SU-DHL-6 (cell line): ENCODE measurements at regions not wholly inside any gene's neighbourhood (a gene's known extent, or its start where the extent isn't known, plus 50 kb on each side); places are given as distances from the start of the nearest gene placed in this dataset.

ENCODE experiments used
- H2AFZ ChIP-seq: fragments of 200-600 bp; sonication (generic); 2 replicates; pipeline ENCODE4 v1.6.1; 2014; ENCODE audit warnings: low read depth, mild to moderate bottlenecking, moderate library complexity, mixed read lengths, antibody characterized with exemption, low read length; ENCODE audit not compliant: severe bottlenecking
- H3F3A ChIP-seq: fragments of 200-600 bp; shearing (Covaris generic); 2 replicates; pipeline ENCODE4 v1.6.0; 2016; ENCODE audit warnings: antibody characterized with exemption, mild to moderate bottlenecking; ENCODE audit not compliant: insufficient read depth
- H3K27ac ChIP-seq: fragments of 200-600 bp; sonication (generic); 2 replicates; pipeline ENCODE4 v1.5.1; 2016; ENCODE audit warnings: low read depth, mild to moderate bottlenecking, low read length, moderate library complexity, mixed read lengths
- H3K27me3 ChIP-seq: fragments of 200-600 bp; sonication (generic), shearing (Covaris generic); 2 replicates; pipeline ENCODE4 v1.6.0; 2014; ENCODE audit warnings: mild to moderate bottlenecking, low read length
- H3K36me3 ChIP-seq: fragments of 200-600 bp; sonication (generic); 2 replicates; pipeline ENCODE4 v1.6.1; 2014; ENCODE audit warnings: mild to moderate bottlenecking, low read length, mixed read lengths
- H3K4me2 ChIP-seq: fragments of 300-600, 200-600 bp; shearing (Covaris generic), sonication (generic); 2 replicates; pipeline ENCODE4 v1.6.0; 2014; ENCODE audit warnings: low read length, low read depth, mild to moderate bottlenecking; ENCODE audit not compliant: poor library complexity, severe bottlenecking
- H3K4me3 ChIP-seq: fragments of 200-600 bp; sonication (generic); 2 replicates; pipeline ENCODE4 v1.5.1; 2014; ENCODE audit warnings: antibody characterized with exemption, low read length, mild to moderate bottlenecking, mixed read lengths; ENCODE audit not compliant: insufficient read depth, poor library complexity, severe bottlenecking
- H3K79me2 ChIP-seq: fragments of 200-600 bp; sonication (generic); 2 replicates; pipeline ENCODE4 v1.6.1; 2014; ENCODE audit warnings: mild to moderate bottlenecking, low read length, moderate library complexity; ENCODE audit not compliant: insufficient read depth
- H3K9ac ChIP-seq: fragments of 200-600 bp; sonication (generic); 2 replicates; pipeline ENCODE4 v1.7.0; 2014; ENCODE audit warnings: mild to moderate bottlenecking, low read length
- H3K9me2 ChIP-seq: fragments of 200-600 bp; sonication (generic); replicated peaks from 2 replicates; pipeline ENCODE4 v1.6.1; 2014; ENCODE audit warnings: low read length; ENCODE audit not compliant: insufficient read depth
- H3K9me3 ChIP-seq: fragments of 200-600 bp; sonication (generic); 2 replicates; pipeline ENCODE4 v1.6.1; 2014; ENCODE audit warnings: low read length, mixed read lengths; ENCODE audit not compliant: insufficient read depth
- H4K20me1 ChIP-seq: fragments of 200-600 bp; sonication (generic); 2 replicates; pipeline ENCODE4 v1.6.1; 2014; ENCODE audit warnings: low read depth, mild to moderate bottlenecking, antibody characterized with exemption, low read length, moderate library complexity, mixed read lengths
- CTCF ChIP-seq: fragments of 200-600 bp; sonication (generic); IDR thresholded peaks from one replicate; pipeline ENCODE4 v1.5.1; 2017; ENCODE audit warnings: antibody characterized with exemption, mild to moderate bottlenecking, low read length, moderate library complexity; ENCODE audit not compliant: insufficient read depth, poor library complexity, severe bottlenecking
- EZH2phosphoT487 ChIP-seq: fragments of 200-600 bp; sonication (generic), shearing (Covaris generic); conservative IDR thresholded peaks from 2 replicates; pipeline ENCODE4 v1.6.1; 2018; ENCODE audit warnings: mild to moderate bottlenecking, antibody characterized with exemption, low read length, moderate library complexity, mixed read lengths

GRCh38 chr1:222464841-222465210 is 83.1 kb downstream of the HHIPL2 start:
- no peak overlapping the region for H3K4me3 ChIP-seq
- no peak overlapping the region for H3K9ac ChIP-seq

GRCh38 chr1:222463059-222463730 is 84.7 kb downstream of the HHIPL2 start:
- H3F3A ChIP-seq = no peaks in the 10 kb centered on the region
- H3K4me3 ChIP-seq = no peak overlapping the region
- no peaks in the 10 kb centered on the region for H3K36me3 ChIP-seq
- H3K79me2 ChIP-seq = no peaks in the 10 kb centered on the region
- TF ChIP-seq EZH2phosphoT487 = no peak
- no peak for TF ChIP-seq CTCF
- no peaks in the 10 kb centered on the region for H4K20me1 ChIP-seq
- no peaks in the 10 kb centered on the region for H3K9me3 ChIP-seq
- no peak overlapping the region for H3K4me2 ChIP-seq
- H3K27ac ChIP-seq = no peak overlapping the region
- H2AFZ ChIP-seq = no peak overlapping the region
- no peak overlapping the region for H3K9ac ChIP-seq
- no peaks in the 10 kb centered on the region for H3K27me3 ChIP-seq
- H3K9me2 ChIP-seq = no peaks in the 10 kb centered on the region

More at GRCh38 chr1:222464841-222465210, 83.1 kb downstream of the HHIPL2 start:
- H3K27me3 ChIP-seq = no peaks in the 10 kb centered on the region
- no peak for TF ChIP-seq EZH2phosphoT487
- no peak for TF ChIP-seq CTCF
- no peak overlapping the region for H3K27ac ChIP-seq
- H2AFZ ChIP-seq = no peak overlapping the region
- no peaks in the 10 kb centered on the region for H3K36me3 ChIP-seq
- H3K9me3 ChIP-seq = no peaks in the 10 kb centered on the region
- H4K20me1 ChIP-seq = no peaks in the 10 kb centered on the region
- H3K9me2 ChIP-seq = no peaks in the 10 kb centered on the region
- H3K79me2 ChIP-seq = no peaks in the 10 kb centered on the region
- H3K4me2 ChIP-seq = peak overlapping the region; percentile 11
- H3F3A ChIP-seq = no peaks in the 10 kb centered on the region

GRCh38 chr1:222462601-222463000 is 85.3 kb downstream of the HHIPL2 start:
- TF ChIP-seq EZH2phosphoT487 = no peak
- no peak for TF ChIP-seq CTCF
- H3K27me3 ChIP-seq = no peaks in the 10 kb centered on the region

More at GRCh38 chr1:222462601-222463000, 85.3 kb downstream of the HHIPL2 start:
- no peak overlapping the region for H3K4me2 ChIP-seq
- H3K9me2 ChIP-seq = no peaks in the 10 kb centered on the region
- H3K9me3 ChIP-seq = no peaks in the 10 kb centered on the region
- no peak overlapping the region for H3K9ac ChIP-seq
- no peak overlapping the region for H3K4me3 ChIP-seq
- H4K20me1 ChIP-seq = no peaks in the 10 kb centered on the region
- H3K27ac ChIP-seq = no peak overlapping the region
- no peaks in the 10 kb centered on the region for H3K36me3 ChIP-seq
- no peaks in the 10 kb centered on the region for H3F3A ChIP-seq
- H2AFZ ChIP-seq = no peak overlapping the region
- H3K79me2 ChIP-seq = no peaks in the 10 kb centered on the region
